SK-N-SH (cell line): ENCODE measurements at regions not wholly inside any gene's neighbourhood (a gene's known extent, or its start where the extent isn't known, plus 50 kb on each side); places are given as distances from the start of the nearest gene placed in this dataset.

ENCODE experiments used
- CTCF ChIA-PET: fragments of 300-600, 350-600 bp; formaldehyde crosslinking; extraction: SDS; loops from one replicate; lab custom pipeline; 2021; lab: Yijun Ruan, JAX
- POLR2A ChIA-PET: fragments of 350-600 bp; sonication (Branson Sonifier 250); formaldehyde crosslinking; extraction: SDS; loops from one replicate; lab custom pipeline; 2020; ENCODE audit warnings: antibody characterized with exemption, inconsistent platforms; lab: Yijun Ruan, JAX
- DNase-seq: peaks from one replicate; pipeline ENCODE4 v3.0.0; 2012
- H2AFZ ChIP-seq: fragments of 200-600 bp; sonication (generic); 2 replicates; pipeline ENCODE4 v1.8.1; 2016; ENCODE audit warnings: antibody characterized with exemption, mild to moderate bottlenecking, low read depth
- H3F3A ChIP-seq: fragments of 200-600 bp; sonication (generic); replicated peaks from 2 replicates; pipeline ENCODE3; 2016; ENCODE audit warnings: antibody characterized with exemption, mild to moderate bottlenecking; ENCODE audit not compliant: insufficient read depth
- H3K27ac ChIP-seq, 2 experiments: fragments of 200-500 bp in 1 of 2; fragments of 200-600 bp in 1 of 2; sonication (Bioruptor generic) in 1 of 2; sonication (generic), shearing (Covaris generic) in 1 of 2; 2 replicates each; pipeline versions ENCODE4 v1.5.1 to v1.6.1; 2014 to 2016; ENCODE audit warnings: low read depth in 2 of 2, inconsistent platforms in 1 of 2, low read length in 1 of 2, mild to moderate bottlenecking in 1 of 2, mixed read lengths in 1 of 2
- H3K27me3 ChIP-seq: fragments of 200-600 bp; sonication (generic), shearing (Covaris generic); 2 replicates; pipeline ENCODE4 v1.6.1; 2016; ENCODE audit warnings: mixed run types; ENCODE audit not compliant: insufficient read depth
- H3K36me3 ChIP-seq, 2 experiments: fragments of 200-500 bp in 1 of 2; fragments of 200-600 bp in 1 of 2; sonication (Bioruptor generic) in 1 of 2; sonication (generic) in 1 of 2; replicated peaks in 1 of 2; 2 replicates each; pipeline versions ENCODE3 to v1.5.1; 2014 to 2016; ENCODE audit warnings: low read length in 1 of 2, mild to moderate bottlenecking in 1 of 2; ENCODE audit not compliant: insufficient read depth in 2 of 2, control insufficient read depth in 1 of 2
- H3K4me1 ChIP-seq, 2 experiments: fragments of 200-500 bp in 1 of 2; fragments of 200-600 bp in 1 of 2; sonication (Bioruptor generic) in 1 of 2; sonication (generic), shearing (Covaris generic) in 1 of 2; 2 replicates each; pipeline versions ENCODE4 v1.5.1 to v1.6.1; 2014 to 2016; ENCODE audit warnings: low read depth in 1 of 2, low read length in 1 of 2, mixed run types in 1 of 2; ENCODE audit not compliant: insufficient read depth in 2 of 2, control insufficient read depth in 1 of 2
- H3K4me2 ChIP-seq: fragments of 200-600 bp; sonication (generic), shearing (Covaris generic); 2 replicates; pipeline ENCODE4 v1.6.1; 2017; ENCODE audit warnings: mixed run types
- H3K4me3 ChIP-seq, 2 experiments: fragments of 200-500 bp in 1 of 2; fragments of 200-600 bp in 1 of 2; sonication (Bioruptor generic) in 1 of 2; sonication (generic), shearing (Covaris generic) in 1 of 2; 2 replicates each; pipeline versions ENCODE4 v1.5.1 to v1.8.1; 2014 to 2016; ENCODE audit warnings: low read depth in 2 of 2, inconsistent platforms in 1 of 2, low read length in 1 of 2, mild to moderate bottlenecking in 1 of 2, mixed read lengths in 1 of 2, moderate library complexity in 1 of 2
- H3K79me2 ChIP-seq: fragments of 200-600 bp; sonication (generic); 2 replicates; pipeline ENCODE4 v1.8.1; 2017; ENCODE audit warnings: mild to moderate bottlenecking; ENCODE audit not compliant: insufficient read depth
- H3K9ac ChIP-seq: fragments of 200-600 bp; sonication (generic); 2 replicates; pipeline ENCODE4 v1.6.1; 2017; ENCODE audit warnings: mixed run types
- H3K9me2 ChIP-seq: fragments of 200-600 bp; sonication (generic); 2 replicates; pipeline ENCODE4 v1.6.1; 2017; ENCODE audit warnings: mixed run types
- H3K9me3 ChIP-seq: fragments of 200-600 bp; sonication (generic); 2 replicates; pipeline ENCODE4 v1.6.1; 2017; ENCODE audit warnings: mixed run types, mild to moderate bottlenecking, moderate library complexity
- H4K20me1 ChIP-seq: fragments of 200-600 bp; sonication (generic); 2 replicates; pipeline ENCODE4 v1.6.1; 2017; ENCODE audit warnings: mild to moderate bottlenecking, mixed run types; ENCODE audit not compliant: insufficient read depth
- CTCF ChIP-seq: fragments of 200-600 bp; sonication (generic); IDR thresholded peaks from 2 replicates; pipeline ENCODE4 v1.6.1; 2017; ENCODE audit warnings: antibody characterized with exemption, mild to moderate bottlenecking, moderate library complexity
- EP300 ChIP-seq, 2 experiments: IDR thresholded peaks; 2 replicates each; pipeline versions ENCODE4 v1.4.0 to v1.6.1; 2012; ENCODE audit warnings: borderline replicate concordance in 1 of 2, low read depth in 1 of 2, low read length in 1 of 2
- EZH2phosphoT487 ChIP-seq: fragments of 200-600 bp; sonication (generic); IDR thresholded peaks from 2 replicates; pipeline ENCODE4 v1.6.1; 2017; ENCODE audit warnings: low read depth, mixed run types, mild to moderate bottlenecking, antibody characterized with exemption, moderate library complexity, borderline replicate concordance
- FOXJ3 ChIP-seq: sonication (generic); formaldehyde crosslinking; IDR thresholded peaks from 2 replicates; pipeline ENCODE4 v1.5.1; 2020; ENCODE audit warnings: mild to moderate bottlenecking, missing genetic modification reagents
- GATA2 ChIP-seq: sonication (generic); formaldehyde crosslinking; IDR thresholded peaks from 2 replicates; pipeline ENCODE4 v1.5.0; 2020; ENCODE audit warnings: mild to moderate bottlenecking, missing genetic modification reagents
- JUND ChIP-seq: IDR thresholded peaks from 2 replicates; pipeline ENCODE4 v1.4.0; 2012
- MAX ChIP-seq: IDR thresholded peaks from 2 replicates; pipeline ENCODE4 v1.4.0; 2012; ENCODE audit warnings: low read depth
- MXI1 ChIP-seq: IDR thresholded peaks from 2 replicates; pipeline ENCODE4 v1.6.1; 2012; ENCODE audit warnings: mild to moderate bottlenecking, low read depth, low read length, improper control_type of control experiment
- PBX3 ChIP-seq: IDR thresholded peaks from 2 replicates; pipeline ENCODE4; 2012
- RAD21 ChIP-seq: IDR thresholded peaks from 2 replicates; pipeline ENCODE4 v1.6.1; 2012; ENCODE audit warnings: mild to moderate bottlenecking, low read length
- RCOR1 ChIP-seq: fragments of 150-350 bp; IDR thresholded peaks from 2 replicates; pipeline ENCODE4 v1.6.1; 2017; ENCODE audit warnings: antibody characterized with exemption, low read length
- REST ChIP-seq: IDR thresholded peaks from 2 replicates; pipeline ENCODE4 v1.6.1; 2012; ENCODE audit warnings: mild to moderate bottlenecking, low read depth, low read length, moderate library complexity
- RFX5 ChIP-seq: IDR thresholded peaks from 2 replicates; pipeline ENCODE4 v1.6.1; 2012; ENCODE audit warnings: mild to moderate bottlenecking, improper control_type of control experiment, low read length
- SMC3 ChIP-seq: IDR thresholded peaks from 2 replicates; pipeline ENCODE4 v1.6.1; 2012; ENCODE audit warnings: low read depth, low read length, improper control_type of control experiment
- TAF1 ChIP-seq: IDR thresholded peaks from 2 replicates; pipeline ENCODE4 v1.6.1; 2012; ENCODE audit warnings: low read depth, mild to moderate bottlenecking, low read length, moderate library complexity, borderline replicate concordance
- USF1 ChIP-seq: IDR thresholded peaks from 2 replicates; pipeline ENCODE4 v1.4.0; 2012; ENCODE audit warnings: low read depth, borderline replicate concordance
- USF2 ChIP-seq: fragments of 150-350 bp; IDR thresholded peaks from 2 replicates; pipeline ENCODE4 v1.6.1; 2017; ENCODE audit warnings: antibody characterized with exemption, low read length, low read depth, borderline replicate concordance
- ZBTB33 ChIP-seq: IDR thresholded peaks from 2 replicates; pipeline ENCODE4 v1.4.0; 2012; ENCODE audit warnings: low read depth, borderline replicate concordance
- WGBS: methylation state at CpG from one replicate; pipeline ENCODE4 v1.1.6; 2017; ENCODE audit warnings: low lambda C conversion rate; 5-methylcytosine and 5-hydroxymethylcytosine counted together

GRCh38 chr17:34817252-34818035 lies 143.8 kb downstream of the CCT6B start:
- ChIA-PET CTCF (interaction anchor here (1.5 kb wide), 1 partner anchor 41 kb away, joined by 3 read pairs; no protein-coding TSS in a partner anchor), POLR2A (no interaction called here)
- Histone ChIP-seq H3K4me2 (no peak overlapping the region), H3K27ac (no peak overlapping the region), H3K9ac (no peak overlapping the region), H3F3A (no peaks in the 10 kb centered on the region), H4K20me1 (no peaks in the 10 kb centered on the region), H3K4me1 (peaks cover 0 to 32% of the 10 kb centered on the region in 2 experiments; a peak in 1 of 4 replicates), H3K27me3 (no peaks in the 10 kb centered on the region), H3K9me3 (no peaks in the 10 kb centered on the region), H3K36me3 (no peaks in the 10 kb centered on the region), H3K4me3 (no peak overlapping the region), H2AFZ (no peak overlapping the region), H3K9me2 (no peaks in the 10 kb centered on the region), H3K79me2 (no peaks in the 10 kb centered on the region)
- no peak for DNase-seq
- 28% methylated on average over 8 of the region's 8 CpGs for WGBS
- no peak for TF ChIP-seq CTCF
- TF ChIP-seq RCOR1: no peak
- TF ChIP-seq FOXJ3 (CRISPR knock-in tag): no peak
- no peak for TF ChIP-seq ZBTB33
- no peak for TF ChIP-seq EP300 (IDR thresholded peaks at IDR 0.05; ENCODE audit: borderline replicate concordance in 1 of 2, low read depth in 1 of 2, low read length in 1 of 2)
- no peak for TF ChIP-seq USF1
- no peak for TF ChIP-seq RAD21
- no peak for TF ChIP-seq SMC3
- TF ChIP-seq MXI1: no peak
- no peak for TF ChIP-seq PBX3
- no peak for TF ChIP-seq USF2
- no peak for TF ChIP-seq REST
- TF ChIP-seq JUND: no peak
- no peak for TF ChIP-seq TAF1
- TF ChIP-seq MAX: no peak
- no peak for TF ChIP-seq GATA2 (CRISPR knock-in tag)
- TF ChIP-seq RFX5: no peak
- no peak for TF ChIP-seq EZH2phosphoT487
